ENCODE measurements at regions not wholly inside any gene's neighbourhood (a gene's known extent, or its start where the extent isn't known, plus 50 kb on each side); places are given as distances from the start of the nearest gene placed in this dataset.

- H3K4me3 ChIP-seq (ENCODE audit: low read depth, low read length): no peak overlapping the region
- DNase-seq (ENCODE audit: low read depth): no peak
- TF ChIP-seq, protein P1, sequence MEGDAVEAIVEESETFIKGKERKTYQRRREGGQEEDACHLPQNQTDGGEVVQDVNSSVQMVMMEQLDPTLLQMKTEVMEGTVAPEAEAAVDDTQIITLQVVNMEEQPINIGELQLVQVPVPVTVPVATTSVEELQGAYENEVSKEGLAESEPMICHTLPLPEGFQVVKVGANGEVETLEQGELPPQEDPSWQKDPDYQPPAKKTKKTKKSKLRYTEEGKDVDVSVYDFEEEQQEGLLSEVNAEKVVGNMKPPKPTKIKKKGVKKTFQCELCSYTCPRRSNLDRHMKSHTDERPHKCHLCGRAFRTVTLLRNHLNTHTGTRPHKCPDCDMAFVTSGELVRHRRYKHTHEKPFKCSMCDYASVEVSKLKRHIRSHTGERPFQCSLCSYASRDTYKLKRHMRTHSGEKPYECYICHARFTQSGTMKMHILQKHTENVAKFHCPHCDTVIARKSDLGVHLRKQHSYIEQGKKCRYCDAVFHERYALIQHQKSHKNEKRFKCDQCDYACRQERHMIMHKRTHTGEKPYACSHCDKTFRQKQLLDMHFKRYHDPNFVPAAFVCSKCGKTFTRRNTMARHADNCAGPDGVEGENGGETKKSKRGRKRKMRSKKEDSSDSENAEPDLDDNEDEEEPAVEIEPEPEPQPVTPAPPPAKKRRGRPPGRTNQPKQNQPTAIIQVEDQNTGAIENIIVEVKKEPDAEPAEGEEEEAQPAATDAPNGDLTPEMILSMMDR (IDR thresholded peaks at IDR 0.05; ENCODE audit: control insufficient read depth, extremely low read depth, insufficient read depth): no peak
Observed at GRCh38 chr4:99763635-99764101, 53.0 kb upstream of the DAPP1 start.

DNA sequence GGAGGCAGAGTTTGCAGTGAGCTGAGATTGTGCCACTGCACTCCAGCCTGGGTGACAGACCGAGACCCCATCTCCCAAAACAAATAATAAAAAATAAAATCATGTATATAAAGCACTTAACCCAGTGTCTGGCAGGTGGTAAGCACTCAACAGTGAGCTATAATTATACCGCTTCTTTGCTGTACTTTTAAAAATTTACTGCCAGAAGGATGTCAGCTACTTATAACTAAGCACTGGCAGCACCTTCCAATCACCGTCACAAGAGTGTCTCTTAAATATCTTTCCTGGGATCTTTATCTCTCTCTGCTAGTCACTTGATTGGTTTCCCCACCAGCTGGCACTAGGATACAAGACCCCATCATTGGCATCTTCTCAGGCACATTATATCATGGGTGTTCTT lies 53.9 kb upstream of the DAPP1 start:
- no peak for DNase-seq (ENCODE audit: low read depth)
- TF ChIP-seq, protein P1 (IDR thresholded peaks at IDR 0.05; ENCODE audit: control insufficient read depth, extremely low read depth, insufficient read depth): no peak
- H3K4me3 ChIP-seq (ENCODE audit: low read depth, low read length): no peak overlapping the region

DNA sequence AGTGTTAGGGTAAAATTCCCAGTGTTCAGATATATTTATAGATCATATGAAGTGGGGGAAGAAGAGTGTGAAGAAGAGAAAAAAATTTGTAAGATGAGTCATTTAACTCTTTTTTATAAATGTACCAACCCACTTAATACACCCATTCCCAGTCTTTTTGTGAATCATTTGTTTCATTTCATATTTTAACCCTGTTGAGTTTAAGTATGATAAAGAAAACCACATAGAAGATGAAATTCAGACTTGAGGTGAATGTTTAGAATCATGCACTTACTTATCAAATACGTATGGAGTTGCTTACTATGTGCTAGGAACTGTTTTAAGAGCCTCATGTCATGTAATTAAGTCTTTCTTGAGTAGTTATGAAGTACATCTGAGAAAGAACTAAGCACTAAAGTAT lies 56.6 kb upstream of the DAPP1 start:
- DNase-seq (ENCODE audit: low read depth): no peak
- TF ChIP-seq, protein P1 (IDR thresholded peaks at IDR 0.05; ENCODE audit: control insufficient read depth, extremely low read depth, insufficient read depth): no peak
- H3K4me3 ChIP-seq (ENCODE audit: low read depth, low read length): no peak overlapping the region

- DNase-seq (ENCODE audit: low read depth): no peak
- no peak overlapping the region for H3K4me3 ChIP-seq (ENCODE audit: low read depth, low read length)
- TF ChIP-seq, protein P1 (IDR thresholded peaks at IDR 0.05; ENCODE audit: control insufficient read depth, extremely low read depth, insufficient read depth): no peak
Observed at GRCh38 chr4:99759346-99759984, 57.2 kb upstream of the DAPP1 start.

DNA sequence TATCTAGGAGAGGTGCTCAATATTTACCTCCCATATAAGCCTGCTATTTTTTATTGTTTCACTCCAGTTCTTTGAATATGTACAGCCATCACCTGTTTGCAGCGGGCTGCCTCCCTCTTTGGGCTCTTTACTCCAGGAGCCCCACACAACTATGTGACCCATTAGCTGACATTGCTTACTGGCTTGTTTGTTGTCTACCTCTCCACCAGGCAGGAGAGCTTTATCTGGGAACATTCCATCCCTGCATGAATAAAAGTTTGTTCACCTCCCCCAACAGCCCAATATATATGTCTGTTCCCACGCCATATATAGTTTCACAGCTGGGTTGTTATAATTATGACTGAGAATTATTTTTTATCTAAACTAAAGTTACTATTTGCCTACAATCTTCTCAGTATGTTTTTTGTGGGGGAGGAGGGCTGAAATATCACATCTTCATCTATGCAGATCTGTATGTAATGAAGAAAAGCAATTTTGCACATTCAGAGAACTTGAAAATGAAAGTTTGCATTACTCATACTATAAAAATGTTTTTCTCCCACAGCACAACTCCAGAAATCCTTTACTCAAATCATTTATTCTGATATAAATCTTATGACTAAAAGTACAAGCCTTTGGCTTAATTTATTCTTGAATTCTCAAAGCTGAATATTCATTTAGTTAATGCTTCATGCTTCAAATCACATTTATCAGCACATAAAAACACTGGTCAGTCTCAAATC lies 61.2 kb upstream of the DAPP1 start:
- TF ChIP-seq, protein P1 (IDR thresholded peaks at IDR 0.05; ENCODE audit: control insufficient read depth, extremely low read depth, insufficient read depth): no peak
- no peak for DNase-seq (ENCODE audit: low read depth)
- H3K4me3 ChIP-seq (ENCODE audit: low read depth, low read length): no peak overlapping the region

GRCh38 chr4:99754756-99755155 lies 61.9 kb upstream of the DAPP1 start:
- no peak overlapping the region for H3K4me3 ChIP-seq (ENCODE audit: low read depth, low read length)
- TF ChIP-seq, protein P1 (IDR thresholded peaks at IDR 0.05; ENCODE audit: control insufficient read depth, extremely low read depth, insufficient read depth): no peak
- no peak for DNase-seq (ENCODE audit: low read depth)
